Caco-2 (cell line): ENCODE measurements at regions not wholly inside any gene's neighbourhood (a gene's known extent, or its start where the extent isn't known, plus 50 kb on each side); places are given as distances from the start of the nearest gene placed in this dataset.

Source experiments
- BruUV-seq: library from RNA; stranded (reverse); fragments of 400-500 nt; replicated peaks from 2 replicates; lab custom pipeline; 2021; lab: Mats Ljungman, UMichigan
- CTCF ChIA-PET: fragments of 300-600 bp; sonication (Branson Sonifier 250); formaldehyde crosslinking; loops from one replicate; lab custom pipeline; 2022; ENCODE audit warnings: antibody characterized with exemption; lab: Charles Lee
- POLR2A ChIA-PET: fragments of 300-600 bp; sonication (Branson Sonifier 250); formaldehyde crosslinking; loops from one replicate; lab custom pipeline; 2022; ENCODE audit warnings: antibody characterized with exemption; lab: Charles Lee
- DNase-seq, 2 experiments: peaks; one replicate each; pipeline versions ENCODE4 v3.0.0 to v3.0.0-alpha.2; 2020 to 2022
- H3K27me3 ChIP-seq: replicated peaks from 2 replicates; pipeline ENCODE4 v1.6.0; 2011; ENCODE audit warnings: low read length; ENCODE audit not compliant: control insufficient read depth, insufficient read depth
- H3K36me3 ChIP-seq: 2 replicates; pipeline ENCODE4 v1.5.1; 2011; ENCODE audit warnings: low read length; ENCODE audit not compliant: control insufficient read depth, insufficient read depth
- H3K4me1 ChIP-seq: fragments of 250-450 bp; sonication (Bioruptor Pico); 2 replicates; pipeline ENCODE4 v1.5.1; 2020; ENCODE audit warnings: mild to moderate bottlenecking
- H3K4me3 ChIP-seq: 2 replicates; pipeline ENCODE4 v1.5.1; 2011; ENCODE audit warnings: low read depth, mild to moderate bottlenecking, control low read depth, low read length
- H3K9me3 ChIP-seq: fragments of 250-450 bp; sonication (Bioruptor Pico); 2 replicates; pipeline ENCODE4 v1.5.1; 2020; ENCODE audit warnings: mild to moderate bottlenecking, moderate library complexity
- H3K27ac Mint-ChIP-seq: one replicate; pipeline ENCODE4 v1.8.0; 2022; ENCODE audit warnings: mixed read lengths; ENCODE audit not compliant: unreplicated experiment
- H3K27me3 Mint-ChIP-seq: one replicate; pipeline ENCODE4 v1.8.0; 2022; ENCODE audit warnings: mixed read lengths; ENCODE audit not compliant: insufficient read depth, unreplicated experiment
- H3K36me3 Mint-ChIP-seq: one replicate; pipeline ENCODE4 v1.8.0; 2022; ENCODE audit warnings: mild to moderate bottlenecking, mixed read lengths; ENCODE audit not compliant: insufficient read depth, unreplicated experiment
- H3K4me1 Mint-ChIP-seq: one replicate; pipeline ENCODE4 v1.8.0; 2022; ENCODE audit warnings: low read depth, mixed read lengths; ENCODE audit not compliant: unreplicated experiment
- H3K4me3 Mint-ChIP-seq: one replicate; pipeline ENCODE4 v1.8.0; 2022; ENCODE audit warnings: mild to moderate bottlenecking, moderate library complexity, mixed read lengths; ENCODE audit not compliant: unreplicated experiment
- H3K9me3 Mint-ChIP-seq: one replicate; pipeline ENCODE4 v1.8.0; 2022; ENCODE audit warnings: mixed read lengths; ENCODE audit not compliant: unreplicated experiment
- intact Hi-C: fragments of 100-400 bp; cut with micrococcal nuclease; formaldehyde crosslinking; loops from one replicate; pipeline ENCODE4 v1.10.0; 2022; ENCODE audit not compliant: unreplicated experiment
- TF ChIP-seq, protein P1 (sequence below), 2 experiments: fragments of 200-600 bp in 1 of 2; IDR thresholded peaks; 1 replicate in 1 of 2; 2 replicates in 1 of 2; pipeline versions ENCODE4 v1.5.1 to v1.8.0; 2011 to 2022; ENCODE audit warnings: antibody characterized with exemption in 1 of 2, control low read depth in 1 of 2, inconsistent platforms in 1 of 2, low read depth in 1 of 2, low read length in 1 of 2, mild to moderate bottlenecking in 1 of 2, moderate library complexity in 1 of 2; ENCODE audit not compliant: insufficient read depth in 1 of 2, severe bottlenecking in 1 of 2, unreplicated experiment in 1 of 2

DNA sequence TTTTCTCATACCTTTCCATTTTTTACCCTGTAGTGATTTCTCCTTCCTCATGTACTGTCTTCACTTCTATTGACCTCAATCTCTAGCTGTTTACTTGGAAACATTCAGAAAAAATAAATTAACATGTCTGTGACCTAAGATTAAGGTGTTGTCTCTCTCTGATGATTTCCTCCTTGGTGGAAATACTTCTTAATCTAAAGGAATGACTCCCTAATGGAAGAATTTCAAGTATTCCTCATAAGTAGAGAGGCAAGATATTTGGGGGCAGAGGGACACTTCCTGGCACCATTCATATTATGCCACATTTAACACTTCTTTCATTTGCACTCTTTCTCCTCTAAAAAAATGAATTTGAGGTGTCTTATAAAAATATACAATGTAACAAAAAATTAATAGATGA lies 202.8 kb downstream of the NEBL start:
- Mint-ChIP-seq H3K9me3 (no peaks in the 10 kb centered on the region), H3K27ac (no peak overlapping the region), H3K4me3 (no peak overlapping the region), H3K27me3 (peaks cover 8% of the 10 kb centered on the region), H3K36me3 (no peaks in the 10 kb centered on the region), H3K4me1 (no peaks in the 10 kb centered on the region)
- Histone ChIP-seq H3K27me3 (no peaks in the 10 kb centered on the region), H3K9me3 (no peaks in the 10 kb centered on the region; the same call in 1 of the 2 replicates), H3K4me3 (no peak overlapping the region), H3K4me1 (no peaks in the 10 kb centered on the region; the same call in 1 of the 2 replicates), H3K36me3 (no peaks in the 10 kb centered on the region)
- CTCF ChIA-PET: no interaction called here
- no TSS peak for BruUV-seq
- intact Hi-C loops: no loop called here
- DNase-seq: no peak
- POLR2A ChIA-PET: no interaction called here
- TF ChIP-seq, protein P1, sequence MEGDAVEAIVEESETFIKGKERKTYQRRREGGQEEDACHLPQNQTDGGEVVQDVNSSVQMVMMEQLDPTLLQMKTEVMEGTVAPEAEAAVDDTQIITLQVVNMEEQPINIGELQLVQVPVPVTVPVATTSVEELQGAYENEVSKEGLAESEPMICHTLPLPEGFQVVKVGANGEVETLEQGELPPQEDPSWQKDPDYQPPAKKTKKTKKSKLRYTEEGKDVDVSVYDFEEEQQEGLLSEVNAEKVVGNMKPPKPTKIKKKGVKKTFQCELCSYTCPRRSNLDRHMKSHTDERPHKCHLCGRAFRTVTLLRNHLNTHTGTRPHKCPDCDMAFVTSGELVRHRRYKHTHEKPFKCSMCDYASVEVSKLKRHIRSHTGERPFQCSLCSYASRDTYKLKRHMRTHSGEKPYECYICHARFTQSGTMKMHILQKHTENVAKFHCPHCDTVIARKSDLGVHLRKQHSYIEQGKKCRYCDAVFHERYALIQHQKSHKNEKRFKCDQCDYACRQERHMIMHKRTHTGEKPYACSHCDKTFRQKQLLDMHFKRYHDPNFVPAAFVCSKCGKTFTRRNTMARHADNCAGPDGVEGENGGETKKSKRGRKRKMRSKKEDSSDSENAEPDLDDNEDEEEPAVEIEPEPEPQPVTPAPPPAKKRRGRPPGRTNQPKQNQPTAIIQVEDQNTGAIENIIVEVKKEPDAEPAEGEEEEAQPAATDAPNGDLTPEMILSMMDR (IDR thresholded peaks at IDR 0.05; ENCODE audit: insufficient read depth in 1 of 2, low read depth in 1 of 2, low read length in 1 of 2, severe bottlenecking in 1 of 2, unreplicated experiment in 1 of 2): no peak

GRCh38 chr10:20688797-20689544 lies 208.1 kb downstream of the NEBL start:
- ChIA-PET POLR2A (no interaction called here), CTCF (no interaction called here)
- peaks cover under 1% of the 10 kb centered on the region for H3K4me1 Mint-ChIP-seq
- H3K36me3 Mint-ChIP-seq: no peaks in the 10 kb centered on the region
- no peak overlapping the region for H3K27ac Mint-ChIP-seq
- no peak overlapping the region for H3K4me3 Mint-ChIP-seq
- Histone ChIP-seq H3K4me3 (no peak overlapping the region), H3K4me1 (no peaks in the 10 kb centered on the region; the same call in 1 of the 2 replicates), H3K9me3 (no peaks in the 10 kb centered on the region), H3K36me3 (no peaks in the 10 kb centered on the region), H3K27me3 (no peaks in the 10 kb centered on the region)
- BruUV-seq: no TSS peak
- H3K9me3 Mint-ChIP-seq: peaks cover 4% of the 10 kb centered on the region
- H3K27me3 Mint-ChIP-seq: peaks cover 8% of the 10 kb centered on the region
- no peak for DNase-seq
- intact Hi-C loops: no loop called here
- TF ChIP-seq, protein P1 (IDR thresholded peaks at IDR 0.05; ENCODE audit: insufficient read depth in 1 of 2, low read depth in 1 of 2, low read length in 1 of 2, severe bottlenecking in 1 of 2, unreplicated experiment in 1 of 2): no peak

- CTCF ChIA-PET: no interaction called here
- H3K9me3 ChIP-seq: peaks cover 5% of the 10 kb centered on the region; the same call in 1 of the 2 replicates
- Mint-ChIP-seq H3K27me3 (peaks cover 3% of the 10 kb centered on the region), H3K36me3 (no peaks in the 10 kb centered on the region), H3K4me1 (peaks cover 15% of the 10 kb centered on the region), H3K9me3 (peaks cover 18% of the 10 kb centered on the region), H3K4me3 (no peak overlapping the region), H3K27ac (no peak overlapping the region)
- H3K4me1 ChIP-seq: peaks cover 13% of the 10 kb centered on the region
- BruUV-seq: no TSS peak
- no peaks in the 10 kb centered on the region for H3K27me3 ChIP-seq
- intact Hi-C loops: no loop called here
- POLR2A ChIA-PET: no interaction called here
- no peaks in the 10 kb centered on the region for H3K36me3 ChIP-seq
- TF ChIP-seq, protein P1 (IDR thresholded peaks at IDR 0.05; ENCODE audit: insufficient read depth in 1 of 2, low read depth in 1 of 2, low read length in 1 of 2, severe bottlenecking in 1 of 2, unreplicated experiment in 1 of 2): no peak
- no peak overlapping the region for H3K4me3 ChIP-seq
- no peak for DNase-seq
Observed at GRCh38 chr10:20686015-20686635, 211.0 kb downstream of the NEBL start.
